Mesothelial cell of epicardium (in vitro differentiated cells): ENCODE measurements at regions not wholly inside any gene's neighbourhood (a gene's known extent, or its start where the extent isn't known, plus 50 kb on each side); places are given as distances from the start of the nearest gene placed in this dataset.

Experiments used
- DNase-seq, 2 experiments: peaks; one replicate each; pipeline ENCODE4 v3.0.0; 2021; ENCODE audit warnings: low spot score in 2 of 2; ENCODE audit not compliant: unreplicated experiment in 2 of 2
- H3K27ac Mint-ChIP-seq: 2 replicates; pipeline ENCODE4 v1.8.0; 2021; ENCODE audit warnings: mixed read lengths
- H3K27me3 Mint-ChIP-seq: 2 replicates; pipeline ENCODE4 v1.8.0; 2021; ENCODE audit warnings: low read depth, mixed read lengths
- H3K36me3 Mint-ChIP-seq: 2 replicates; pipeline ENCODE4 v1.8.0; 2021; ENCODE audit warnings: mixed read lengths
- H3K4me1 Mint-ChIP-seq: 2 replicates; pipeline ENCODE4 v1.8.0; 2021; ENCODE audit warnings: mixed read lengths
- H3K4me3 Mint-ChIP-seq: 2 replicates; pipeline ENCODE4 v1.8.0; 2021; ENCODE audit warnings: mild to moderate bottlenecking, moderate library complexity, mixed read lengths
- H3K9me3 Mint-ChIP-seq: 2 replicates; pipeline ENCODE4 v1.8.0; 2021; ENCODE audit warnings: mixed read lengths
- TF ChIP-seq, protein P1 (sequence below): fragments of 200-600 bp; sonication (generic); IDR thresholded peaks from one replicate; pipeline ENCODE4 v1.5.0; 2021; ENCODE audit warnings: antibody characterized with exemption; ENCODE audit not compliant: unreplicated experiment

DNA sequence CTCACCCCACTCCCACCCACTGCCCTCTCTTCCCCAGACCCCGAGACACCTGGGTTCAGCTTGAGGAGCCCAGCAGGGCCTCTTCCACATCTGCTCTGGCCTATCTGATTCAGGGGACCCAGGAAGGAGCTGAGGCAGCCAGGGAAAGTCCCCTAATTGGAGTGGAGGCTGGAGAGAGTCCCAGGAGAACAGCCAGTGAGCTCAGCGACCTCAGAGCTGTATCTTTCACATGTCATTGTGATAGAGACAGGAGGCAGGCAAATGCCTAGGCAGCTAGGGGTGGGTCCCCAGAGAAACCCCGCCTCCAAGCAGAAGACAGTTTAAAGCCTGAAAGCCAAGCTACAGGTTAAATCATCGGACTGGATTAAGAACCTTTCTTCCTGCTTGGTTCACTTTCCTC, 122.7 kb downstream of the MATN1 start:
- TF ChIP-seq, protein P1, sequence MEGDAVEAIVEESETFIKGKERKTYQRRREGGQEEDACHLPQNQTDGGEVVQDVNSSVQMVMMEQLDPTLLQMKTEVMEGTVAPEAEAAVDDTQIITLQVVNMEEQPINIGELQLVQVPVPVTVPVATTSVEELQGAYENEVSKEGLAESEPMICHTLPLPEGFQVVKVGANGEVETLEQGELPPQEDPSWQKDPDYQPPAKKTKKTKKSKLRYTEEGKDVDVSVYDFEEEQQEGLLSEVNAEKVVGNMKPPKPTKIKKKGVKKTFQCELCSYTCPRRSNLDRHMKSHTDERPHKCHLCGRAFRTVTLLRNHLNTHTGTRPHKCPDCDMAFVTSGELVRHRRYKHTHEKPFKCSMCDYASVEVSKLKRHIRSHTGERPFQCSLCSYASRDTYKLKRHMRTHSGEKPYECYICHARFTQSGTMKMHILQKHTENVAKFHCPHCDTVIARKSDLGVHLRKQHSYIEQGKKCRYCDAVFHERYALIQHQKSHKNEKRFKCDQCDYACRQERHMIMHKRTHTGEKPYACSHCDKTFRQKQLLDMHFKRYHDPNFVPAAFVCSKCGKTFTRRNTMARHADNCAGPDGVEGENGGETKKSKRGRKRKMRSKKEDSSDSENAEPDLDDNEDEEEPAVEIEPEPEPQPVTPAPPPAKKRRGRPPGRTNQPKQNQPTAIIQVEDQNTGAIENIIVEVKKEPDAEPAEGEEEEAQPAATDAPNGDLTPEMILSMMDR = no peak
- Mint-ChIP-seq H3K27ac (no peak overlapping the region), H3K27me3 (peaks cover 65% of the 10 kb centered on the region), H3K4me3 (no peak overlapping the region), H3K9me3 (no peaks in the 10 kb centered on the region), H3K36me3 (no peaks in the 10 kb centered on the region), H3K4me1 (no peaks in the 10 kb centered on the region)
- no peak for DNase-seq

DNA sequence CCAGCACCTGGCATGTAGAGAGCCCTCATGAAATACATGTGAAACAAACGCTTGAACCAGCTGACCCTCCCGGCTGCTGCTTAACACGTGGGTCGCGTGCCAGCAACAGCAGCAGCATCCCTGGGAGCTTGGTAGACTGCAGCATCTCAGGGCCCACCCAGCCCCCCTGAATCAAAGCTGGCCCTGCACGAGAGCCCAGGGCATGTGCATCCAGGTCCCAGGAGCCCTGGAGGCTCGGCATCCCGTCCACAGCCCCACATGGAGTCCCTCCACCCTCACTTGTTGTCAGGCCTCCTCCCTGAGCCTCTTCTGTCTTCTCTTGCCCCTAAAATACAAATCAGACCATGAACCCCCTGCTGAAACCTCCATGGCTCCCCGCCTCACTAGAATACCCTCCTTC, 123.1 kb downstream of the MATN1 start:
- H3K4me3 Mint-ChIP-seq = no peak overlapping the region

DNA sequence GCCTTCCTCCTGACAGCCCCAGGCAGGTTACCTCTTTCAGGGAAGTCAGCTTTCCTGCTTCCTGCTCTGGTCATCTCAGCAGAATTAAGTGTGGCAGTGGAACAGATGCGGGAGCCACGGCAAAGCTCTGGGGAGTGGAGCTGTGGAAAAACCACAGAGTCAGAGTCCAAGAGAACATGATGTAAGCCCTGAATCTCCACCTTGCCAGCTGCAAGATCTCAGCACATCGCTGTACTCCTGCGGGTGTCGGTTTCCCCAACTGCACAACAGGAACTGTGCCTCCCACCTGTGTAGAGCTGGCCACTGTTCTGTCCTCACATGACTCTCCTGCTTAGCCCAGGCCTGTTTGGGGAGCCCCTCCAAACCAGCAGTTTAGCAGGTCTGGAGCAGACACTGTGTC, 123.7 kb downstream of the MATN1 start:
- Mint-ChIP-seq H3K27ac (no peak overlapping the region), H3K9me3 (no peaks in the 10 kb centered on the region), H3K36me3 (no peaks in the 10 kb centered on the region), H3K27me3 (peaks cover 65% of the 10 kb centered on the region), H3K4me3 (no peak overlapping the region), H3K4me1 (no peaks in the 10 kb centered on the region)
- no peak for DNase-seq
- TF ChIP-seq, protein P1 = no peak

More for the DNA sequence above, 123.1 kb downstream of the MATN1 start:
- no peak overlapping the region for H3K27ac Mint-ChIP-seq
- H3K9me3 Mint-ChIP-seq = no peaks in the 10 kb centered on the region
- H3K4me1 Mint-ChIP-seq = no peaks in the 10 kb centered on the region
- no peak for DNase-seq
- H3K36me3 Mint-ChIP-seq = no peaks in the 10 kb centered on the region
- H3K27me3 Mint-ChIP-seq = peaks cover 65% of the 10 kb centered on the region
- TF ChIP-seq, protein P1 = no peak

DNA sequence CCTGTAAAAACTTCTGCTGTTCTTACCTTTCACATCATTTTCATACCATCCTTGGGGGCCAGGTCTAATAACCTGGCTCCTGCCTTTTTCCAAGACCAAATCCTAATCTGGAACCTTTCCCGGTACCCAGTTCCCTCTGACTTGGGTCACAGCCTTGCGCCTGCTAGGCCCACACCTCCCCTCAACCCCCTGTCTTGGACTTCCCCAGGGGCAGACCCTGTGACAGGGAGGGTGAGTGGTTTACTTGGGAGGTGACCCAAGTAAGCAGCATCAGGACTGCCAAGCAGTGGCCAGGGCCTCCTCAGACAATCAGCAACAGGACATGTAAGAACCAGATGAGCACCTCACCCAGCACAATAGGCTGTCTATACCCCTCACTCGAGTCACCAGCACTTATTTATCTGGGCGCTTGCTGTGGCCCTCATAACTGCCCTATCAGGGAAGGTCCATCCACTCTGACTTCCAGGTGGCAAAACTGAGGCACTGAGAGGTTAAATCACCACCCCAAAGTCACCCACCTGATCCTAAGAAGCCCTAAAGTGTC, 124.7 kb downstream of the MATN1 start:
- TF ChIP-seq, protein P1 = no peak
- H3K36me3 Mint-ChIP-seq = no peaks in the 10 kb centered on the region
- no peak overlapping the region for H3K27ac Mint-ChIP-seq
- no peaks in the 10 kb centered on the region for H3K4me1 Mint-ChIP-seq
- no peak overlapping the region for H3K4me3 Mint-ChIP-seq
- no peaks in the 10 kb centered on the region for H3K9me3 Mint-ChIP-seq
- H3K27me3 Mint-ChIP-seq = peaks cover 71% of the 10 kb centered on the region
- DNase-seq = no peak

DNA sequence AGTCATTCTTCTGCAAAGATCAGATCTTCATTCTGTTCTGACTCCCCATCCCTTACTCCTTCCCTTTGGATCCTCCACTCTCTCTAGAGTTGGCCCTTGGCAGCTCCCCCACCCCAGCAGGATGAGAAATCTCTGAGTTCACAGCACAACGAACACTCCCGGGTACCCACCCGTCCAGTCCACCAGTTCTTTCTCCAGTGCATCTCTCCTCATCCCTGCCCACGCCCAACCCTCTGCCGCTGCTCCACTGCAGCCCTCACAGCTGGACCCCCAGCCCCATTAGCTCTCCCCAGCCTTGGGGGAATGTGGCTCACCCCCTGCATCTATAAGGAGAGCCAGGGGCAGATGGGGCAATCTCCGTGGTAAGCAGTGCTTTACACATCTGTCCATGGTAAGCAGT, 125.7 kb downstream of the MATN1 start:
- peaks cover 4% of the 10 kb centered on the region for H3K9me3 Mint-ChIP-seq

More for the DNA sequence above, 125.7 kb downstream of the MATN1 start:
- DNase-seq = no peak
- Mint-ChIP-seq H3K36me3 (no peaks in the 10 kb centered on the region), H3K27ac (no peak overlapping the region), H3K27me3 (peaks cover 72% of the 10 kb centered on the region), H3K4me3 (no peak overlapping the region), H3K4me1 (no peaks in the 10 kb centered on the region)
- TF ChIP-seq, protein P1 = no peak
